H1 (cell line): ENCODE measurements at regions not wholly inside any gene's neighbourhood (a gene's known extent, or its start where the extent isn't known, plus 50 kb on each side); places are given as distances from the start of the nearest gene placed in this dataset.

Experiments used
- CTCF ChIA-PET: fragments of 300-600 bp; sonication (Branson Sonifier 250); formaldehyde crosslinking; loops from one replicate; lab custom pipeline; 2021; ENCODE audit not compliant: partially characterized antibody; lab: Charles Lee
- POLR2A ChIA-PET: fragments of 300-600 bp; sonication (Branson Sonifier 250); formaldehyde crosslinking; loops from one replicate; lab custom pipeline; 2021; ENCODE audit warnings: inconsistent platforms; ENCODE audit not compliant: partially characterized antibody; lab: Charles Lee
- DNase-seq, 2 experiments: peaks; one replicate each; pipeline versions ENCODE4 v3.0.0 to v3.0.0-alpha.2; 2010 to 2022; ENCODE audit warnings: low spot score in 2 of 2, low read depth in 1 of 2, mixed read lengths in 1 of 2
- FAIRE-seq: peaks from 2 replicates; lab custom pipeline; 2011; peaks lifted over from hg19 to GRCh38; lab: Jason Lieb, UNC
- H2AFZ ChIP-seq: 2 replicates; pipeline ENCODE4 v1.8.1; 2012; ENCODE audit warnings: low read length, inconsistent platforms
- H2AK5ac ChIP-seq: 2 replicates; pipeline ENCODE4 v1.6.1; 2013; ENCODE audit warnings: low read depth, low read length
- H2BK120ac ChIP-seq: replicated peaks from 2 replicates; pipeline ENCODE3; 2013; ENCODE audit warnings: low read depth, low read length, inconsistent platforms
- H2BK12ac ChIP-seq: 2 replicates; pipeline ENCODE4 v1.6.1; 2013; ENCODE audit warnings: low read depth, low read length
- H2BK15ac ChIP-seq: 2 replicates; pipeline ENCODE4 v1.6.1; 2013; ENCODE audit warnings: low read length
- H2BK20ac ChIP-seq: 2 replicates; pipeline ENCODE4 v1.6.1; 2013; ENCODE audit warnings: low read length
- H2BK5ac ChIP-seq: 2 replicates; pipeline ENCODE4 v1.6.1; 2013; ENCODE audit warnings: low read depth, low read length
- H3K14ac ChIP-seq: 2 replicates; pipeline ENCODE4 v1.6.1; 2013; ENCODE audit warnings: inconsistent platforms; ENCODE audit not compliant: insufficient read length
- H3K18ac ChIP-seq: 2 replicates; pipeline ENCODE4 v1.6.1; 2013; ENCODE audit warnings: low read length; ENCODE audit errors: extremely low read depth
- H3K23ac ChIP-seq: 2 replicates; pipeline ENCODE4 v1.6.1; 2013; ENCODE audit warnings: inconsistent platforms; ENCODE audit not compliant: insufficient read length
- H3K23me2 ChIP-seq: 2 replicates; pipeline ENCODE4 v1.6.1; 2013; ENCODE audit warnings: low read depth, low read length
- H3K27ac ChIP-seq: 2 replicates; pipeline ENCODE4 v1.6.1; 2011; ENCODE audit warnings: low read depth, low read length, inconsistent platforms
- H3K27me3 ChIP-seq, 4 experiments: replicated peaks in 1 of 4; 1 replicate in 1 of 4; 2 replicates in 3 of 4; pipeline versions ENCODE4 v1.6.1 to v1.8.1; 2011 to 2013; ENCODE audit warnings: low read length in 3 of 4, mild to moderate bottlenecking in 3 of 4, inconsistent platforms in 2 of 4, mixed read lengths in 2 of 4, moderate library complexity in 1 of 4; ENCODE audit not compliant: control insufficient read depth in 3 of 4, insufficient read depth in 3 of 4; ENCODE audit errors: extremely low read depth in 1 of 4
- H3K36me3 ChIP-seq, 4 experiments: 2 replicates each; pipeline versions ENCODE4 v1.6.1 to v1.8.1; 2011 to 2013; ENCODE audit warnings: mild to moderate bottlenecking in 4 of 4, low read length in 3 of 4, moderate library complexity in 2 of 4, control low read depth in 1 of 4, inconsistent platforms in 1 of 4; ENCODE audit not compliant: insufficient read depth in 4 of 4, control insufficient read depth in 2 of 4
- H3K4ac ChIP-seq: replicated peaks from 2 replicates; pipeline ENCODE3; 2013; ENCODE audit warnings: low read length, low read depth, mixed read lengths, inconsistent platforms; ENCODE audit not compliant: insufficient read length
- H3K4me1 ChIP-seq, 4 experiments: replicated peaks in 1 of 4; 1 replicate in 1 of 4; 2 replicates in 3 of 4; pipeline versions ENCODE4 v1.6.1 to v1.8.1; 2011 to 2013; ENCODE audit warnings: low read length in 3 of 4, inconsistent platforms in 2 of 4, mixed read lengths in 1 of 4; ENCODE audit not compliant: insufficient read depth in 4 of 4, control insufficient read depth in 3 of 4
- H3K4me2 ChIP-seq, 2 experiments: 2 replicates each; pipeline versions ENCODE4 v1.6.1 to v1.8.1; 2011 to 2013; ENCODE audit warnings: low read depth in 2 of 2, low read length in 2 of 2, control low read depth in 1 of 2, inconsistent platforms in 1 of 2, mild to moderate bottlenecking in 1 of 2; ENCODE audit not compliant: insufficient read depth in 1 of 2
- H3K4me3 ChIP-seq, 4 experiments: fragments of 200-600, 300-600 bp in 1 of 4; sonication (generic), shearing (Covaris generic), sonication (Bioruptor Twin) in 1 of 4; 2 replicates each; pipeline versions ENCODE4 v1.5.1 to v1.8.1; 2011 to 2016; ENCODE audit warnings: low read length in 4 of 4, low read depth in 3 of 4, control low read depth in 2 of 4, inconsistent platforms in 2 of 4, mild to moderate bottlenecking in 2 of 4, mixed read lengths in 1 of 4, moderate library complexity in 1 of 4; ENCODE audit not compliant: insufficient read depth in 2 of 4; ENCODE audit errors: extremely low read depth in 1 of 4
- H3K56ac ChIP-seq: replicated peaks from 2 replicates; pipeline ENCODE3; 2013; ENCODE audit warnings: low read depth, mild to moderate bottlenecking, mixed read lengths, low read length, inconsistent platforms; ENCODE audit not compliant: insufficient read length
- H3K79me1 ChIP-seq: 2 replicates; pipeline ENCODE4 v1.6.1; 2013; ENCODE audit warnings: low read depth, low read length, control low read depth
- H3K79me2 ChIP-seq, 2 experiments: 2 replicates each; pipeline versions ENCODE4 v1.6.1 to v1.8.1; 2012 to 2013; ENCODE audit warnings: low read length in 2 of 2, mild to moderate bottlenecking in 2 of 2, inconsistent platforms in 1 of 2; ENCODE audit not compliant: insufficient read depth in 2 of 2, control insufficient read depth in 1 of 2
- H3K9ac ChIP-seq, 4 experiments: replicated peaks in 1 of 4; 1 replicate in 1 of 4; 2 replicates in 3 of 4; pipeline versions ENCODE4 v1.6.1 to v1.8.1; 2011 to 2013; ENCODE audit warnings: low read depth in 3 of 4, low read length in 3 of 4, control low read depth in 2 of 4, mild to moderate bottlenecking in 2 of 4, moderate library complexity in 2 of 4, inconsistent platforms in 1 of 4; ENCODE audit errors: extremely low read depth in 1 of 4
- H3K9me3 ChIP-seq, 2 experiments: 2 replicates each; pipeline versions ENCODE4 v1.6.1 to v1.8.1; 2012 to 2013; ENCODE audit warnings: mild to moderate bottlenecking in 2 of 2, moderate library complexity in 2 of 2, control low read depth in 1 of 2, inconsistent platforms in 1 of 2, low read depth in 1 of 2, low read length in 1 of 2, mixed read lengths in 1 of 2; ENCODE audit not compliant: insufficient read depth in 2 of 2
- H4K20me1 ChIP-seq, 2 experiments: replicated peaks in 1 of 2; 2 replicates each; pipeline versions ENCODE3 to v1.8.1; 2011 to 2013; ENCODE audit warnings: inconsistent platforms in 2 of 2, low read length in 2 of 2, mild to moderate bottlenecking in 1 of 2; ENCODE audit not compliant: insufficient read depth in 2 of 2, control insufficient read depth in 1 of 2
- H4K5ac ChIP-seq: 2 replicates; pipeline ENCODE4 v1.6.1; 2013; ENCODE audit warnings: low read length, low read depth, mixed read lengths, inconsistent platforms; ENCODE audit not compliant: insufficient read length
- H4K8ac ChIP-seq: 2 replicates; pipeline ENCODE4 v1.8.0; 2013; ENCODE audit warnings: mild to moderate bottlenecking, moderate library complexity, low read length, inconsistent platforms; ENCODE audit not compliant: insufficient read depth; ENCODE audit errors: extremely low read depth
- H4K91ac ChIP-seq: replicated peaks from 2 replicates; pipeline ENCODE3; 2013; ENCODE audit warnings: low read length, mixed read lengths, inconsistent platforms; ENCODE audit not compliant: insufficient read length
- CBX5 ChIP-seq: fragments of 300-800, 300-1000 bp; sonication (generic); IDR thresholded peaks from 2 replicates; pipeline ENCODE4 v1.7.1; 2016; ENCODE audit warnings: antibody characterized with exemption, low read length, low read depth
- GABPA ChIP-seq: IDR thresholded peaks from 2 replicates; pipeline ENCODE4 v1.6.1; 2011; ENCODE audit warnings: mild to moderate bottlenecking, low read length, moderate library complexity, borderline replicate concordance; ENCODE audit not compliant: insufficient read depth
- HDAC6 ChIP-seq: IDR thresholded peaks from one replicate; pipeline ENCODE4 v1.7.1; 2012; ENCODE audit warnings: low read depth, mild to moderate bottlenecking, inconsistent platforms, low read length, moderate library complexity
- MAFK ChIP-seq: IDR thresholded peaks from 2 replicates; pipeline ENCODE4 v1.6.1; 2012; ENCODE audit warnings: low read depth, mild to moderate bottlenecking, improper control_type of control experiment, low read length
- NANOG ChIP-seq: IDR thresholded peaks from 2 replicates; pipeline ENCODE4 v1.6.1; 2011; ENCODE audit warnings: low read length, low read depth, mild to moderate bottlenecking, inconsistent platforms; ENCODE audit not compliant: insufficient read depth, poor library complexity, severe bottlenecking
- NRF1 ChIP-seq: IDR thresholded peaks from 2 replicates; pipeline ENCODE4 v1.6.1; 2011; ENCODE audit warnings: mild to moderate bottlenecking, low read depth, low read length, improper control_type of control experiment
- POLR2A ChIP-seq, 2 experiments: IDR thresholded peaks; 1 replicate in 1 of 2; 2 replicates in 1 of 2; pipeline ENCODE4 v1.6.1; 2011; ENCODE audit warnings: low read depth in 2 of 2, low read length in 2 of 2, mild to moderate bottlenecking in 2 of 2; ENCODE audit errors: control extremely low read depth in 1 of 2
- POLR2AphosphoS5 ChIP-seq: IDR thresholded peaks from 2 replicates; pipeline ENCODE4 v1.6.1; 2011; ENCODE audit warnings: low read depth, low read length
- POU5F1 ChIP-seq: IDR thresholded peaks from 2 replicates; pipeline ENCODE4 v1.6.1; 2011; ENCODE audit warnings: low read depth, mild to moderate bottlenecking, low read length, moderate library complexity
- SP2 ChIP-seq: IDR thresholded peaks from 2 replicates; pipeline ENCODE4 v1.6.1; 2012; ENCODE audit warnings: mild to moderate bottlenecking, low read length, inconsistent platforms
- SRF ChIP-seq: IDR thresholded peaks from 2 replicates; pipeline ENCODE4 v1.6.1; 2011; ENCODE audit warnings: mild to moderate bottlenecking, low read depth, low read length, moderate library complexity
- YY1 ChIP-seq: IDR thresholded peaks from 2 replicates; pipeline ENCODE4 v1.6.1; 2011; ENCODE audit warnings: low read depth, mild to moderate bottlenecking, low read length
- ZNF274 ChIP-seq: IDR thresholded peaks from 2 replicates; pipeline ENCODE4 v1.7.0; 2012; ENCODE audit warnings: low read length, borderline replicate concordance; ENCODE audit errors: extremely low read depth
- WGBS, 2 experiments: shearing (Covaris generic) in 1 of 2; methylation state at CpG; one replicate each; pipeline versions ENCODE4 v1.1.6 to v1.1.7; 2013 to 2015; ENCODE audit warnings: low lambda C conversion rate in 2 of 2, mixed read lengths in 2 of 2, inconsistent platforms in 1 of 2, low coverage in 1 of 2, missing lambda C conversion rate in 1 of 2; ENCODE audit not compliant: insufficient replicate concordance in 2 of 2, insufficient coverage in 1 of 2, insufficient read length in 1 of 2; ENCODE audit errors: extremely low coverage in 1 of 2, missing lambda C conversion rate in 1 of 2; 5-methylcytosine and 5-hydroxymethylcytosine counted together
- TF ChIP-seq, protein P1 (sequence below): IDR thresholded peaks from 2 replicates; pipeline ENCODE4 v1.6.1; 2011; ENCODE audit warnings: low read length, improper control_type of control experiment
- TF ChIP-seq, protein P2 (sequence below): IDR thresholded peaks from 2 replicates; pipeline ENCODE4 v1.6.1; 2012; ENCODE audit warnings: inconsistent platforms

DNA sequence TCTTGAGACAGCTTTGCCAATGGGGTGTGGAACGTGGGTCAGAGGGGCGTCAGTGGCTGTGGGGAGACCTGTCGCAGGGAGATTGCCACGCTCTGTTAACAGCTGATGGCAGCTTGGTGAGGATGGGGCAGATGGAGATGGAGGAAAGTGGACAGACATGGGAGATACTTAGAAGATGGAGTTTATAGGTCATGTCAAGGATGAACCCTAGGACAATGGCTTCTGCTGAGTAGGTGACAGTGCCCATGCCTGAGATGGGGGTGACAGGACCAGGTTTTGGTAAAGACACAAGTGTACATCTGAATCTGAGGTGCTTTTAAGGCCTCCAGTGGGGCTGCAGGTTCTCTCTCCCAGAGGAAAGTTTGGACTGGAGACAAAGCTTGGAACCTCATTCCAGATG is 51.5 kb upstream of the ACCSL start:
- Histone ChIP-seq H2BK15ac (no peak overlapping the region), H3K27me3 (no peaks in the 10 kb centered on the region), H3K4me3 (no peak overlapping the region), H2AFZ (no peak overlapping the region), H3K23me2 (no peaks in the 10 kb centered on the region), H4K20me1 (no peaks in the 10 kb centered on the region), H3K23ac (no peak overlapping the region), H3K56ac (no peak overlapping the region), H4K5ac (no peak overlapping the region), H2BK12ac (no peak overlapping the region), H2BK120ac (no peak overlapping the region), H3K18ac (no peak overlapping the region), H3K36me3 (no peaks in the 10 kb centered on the region), H3K9ac (no peak overlapping the region), H3K9me3 (0 out of 4 replicates have a peak, but pooled peaks cover 0 to 3% of the 10 kb centered on the region in 2 experiments), H2AK5ac (no peak overlapping the region), H3K4me2 (no peak overlapping the region), H2BK20ac (no peak overlapping the region), H3K27ac (no peak overlapping the region), H3K4me1 (no peaks in the 10 kb centered on the region), H4K91ac (no peak overlapping the region), H4K8ac (no peak overlapping the region), H3K14ac (no peak overlapping the region), H3K79me2 (no peaks in the 10 kb centered on the region), H3K79me1 (no peaks in the 10 kb centered on the region), H2BK5ac (no peak overlapping the region), H3K4ac (no peak overlapping the region)
- 92% methylated on average over 4 of the region's 4 CpGs; no CpG with 5 or more reads in 1 of the 2 experiments for WGBS, 2 experiments
- FAIRE-seq (no peak), DNase-seq (no peak)
- ChIA-PET CTCF (interaction anchor here (0.8 to 1.3 kb wide), 3 partner anchors 8 to 106 kb away, joined by 3 to 4 read pairs (median 3); no protein-coding TSS in a partner anchor), POLR2A (no interaction called here)
- TF ChIP-seq ZNF274 (no peak), POU5F1 (no peak), CBX5 (no peak), YY1 (no peak), NRF1 (no peak), POLR2AphosphoS5 (no peak), HDAC6 (no peak), NANOG (no peak), SRF (no peak), MAFK (no peak), SP2 (no peak), POLR2A (IDR thresholded peaks at IDR 0.05; ENCODE audit: control extremely low read depth in 1 of 2, low read depth in 2 of 2, low read length in 2 of 2) (no peak), GABPA (no peak)
- TF ChIP-seq, protein P1, sequence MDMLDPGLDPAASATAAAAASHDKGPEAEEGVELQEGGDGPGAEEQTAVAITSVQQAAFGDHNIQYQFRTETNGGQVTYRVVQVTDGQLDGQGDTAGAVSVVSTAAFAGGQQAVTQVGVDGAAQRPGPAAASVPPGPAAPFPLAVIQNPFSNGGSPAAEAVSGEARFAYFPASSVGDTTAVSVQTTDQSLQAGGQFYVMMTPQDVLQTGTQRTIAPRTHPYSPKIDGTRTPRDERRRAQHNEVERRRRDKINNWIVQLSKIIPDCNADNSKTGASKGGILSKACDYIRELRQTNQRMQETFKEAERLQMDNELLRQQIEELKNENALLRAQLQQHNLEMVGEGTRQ, result no peak
- TF ChIP-seq, protein P2, sequence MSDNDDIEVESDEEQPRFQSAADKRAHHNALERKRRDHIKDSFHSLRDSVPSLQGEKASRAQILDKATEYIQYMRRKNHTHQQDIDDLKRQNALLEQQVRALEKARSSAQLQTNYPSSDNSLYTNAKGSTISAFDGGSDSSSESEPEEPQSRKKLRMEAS, result no peak
